ENCODE measurements at regions not wholly inside any gene's neighbourhood (a gene's known extent, or its start where the extent isn't known, plus 50 kb on each side); places are given as distances from the start of the nearest gene placed in this dataset.

- no peak overlapping the region for H3K4me3 ChIP-seq (ENCODE audit: low read depth, low read length)
- TF ChIP-seq CTCF (IDR thresholded peaks at IDR 0.05; ENCODE audit: low read depth, low read length): no peak
These were observed 230.3 kb downstream of the SH2D4B start for GRCh38 chr10:80767963-80768362.

GRCh38 chr10:80769700-80770160 is 232.0 kb downstream of the SH2D4B start:
- H3K4me3 ChIP-seq (ENCODE audit: low read depth, low read length): no peak overlapping the region
- TF ChIP-seq CTCF (IDR thresholded peaks at IDR 0.05; ENCODE audit: low read depth, low read length): no peak

- TF ChIP-seq CTCF (IDR thresholded peaks at IDR 0.05; ENCODE audit: low read depth, low read length): no peak
- no peak overlapping the region for H3K4me3 ChIP-seq (ENCODE audit: low read depth, low read length)
These were observed 232.5 kb downstream of the SH2D4B start for GRCh38 chr10:80770239-80770638.

- no peak overlapping the region for H3K4me3 ChIP-seq (ENCODE audit: low read depth, low read length)
- no peak for TF ChIP-seq CTCF (IDR thresholded peaks at IDR 0.05; ENCODE audit: low read depth, low read length)
These were observed 233.6 kb downstream of the SH2D4B start for GRCh38 chr10:80771285-80771684.

- no peak for TF ChIP-seq CTCF (IDR thresholded peaks at IDR 0.05; ENCODE audit: low read depth, low read length)
- H3K4me3 ChIP-seq (ENCODE audit: low read depth, low read length): no peak overlapping the region
These were observed 234.3 kb downstream of the SH2D4B start for GRCh38 chr10:80771902-80772555.

GRCh38 chr10:80772596-80772995 is 234.9 kb downstream of the SH2D4B start:
- no peak overlapping the region for H3K4me3 ChIP-seq (ENCODE audit: low read depth, low read length)
- no peak for TF ChIP-seq CTCF (IDR thresholded peaks at IDR 0.05; ENCODE audit: low read depth, low read length)

- no peak overlapping the region for H3K4me3 ChIP-seq (ENCODE audit: low read depth, low read length)
- no peak for TF ChIP-seq CTCF (IDR thresholded peaks at IDR 0.05; ENCODE audit: low read depth, low read length)
These were observed 247.0 kb downstream of the SH2D4B start for GRCh38 chr10:80784695-80785094.

All from WI38 (cell line).